BE2C (cell line): ENCODE measurements at regions not wholly inside any gene's neighbourhood (a gene's known extent, or its start where the extent isn't known, plus 50 kb on each side); places are given as distances from the start of the nearest gene placed in this dataset.

ENCODE experiments used
- DNase-seq: peaks from one replicate; pipeline ENCODE4 v3.0.0-alpha.2; 2020
- H3K27me3 ChIP-seq: fragments of 250-450 bp; sonication (Bioruptor Pico); 2 replicates; pipeline ENCODE4 v1.5.1; 2020; ENCODE audit warnings: mild to moderate bottlenecking
- H3K36me3 ChIP-seq: fragments of 250-450 bp; sonication (Bioruptor Pico); 2 replicates; pipeline ENCODE4 v1.5.1; 2020; ENCODE audit warnings: mild to moderate bottlenecking
- H3K4me1 ChIP-seq: fragments of 250-450 bp; sonication (Bioruptor Pico); 2 replicates; pipeline ENCODE4 v1.5.1; 2020
- H3K4me3 ChIP-seq: 2 replicates; pipeline ENCODE4 v1.5.1; 2011; ENCODE audit warnings: low read depth, low read length
- H3K9me3 ChIP-seq: fragments of 250-450 bp; sonication (Bioruptor Pico); 2 replicates; pipeline ENCODE4 v1.5.1; 2020
- CTCF ChIP-seq: IDR thresholded peaks from 2 replicates; pipeline ENCODE4 v1.5.1; 2012; ENCODE audit warnings: mild to moderate bottlenecking, low read depth, low read length

GRCh38 chr12:60075091-60075490, 479.3 kb downstream of the SLC16A7 start:
- Histone ChIP-seq H3K4me1 (no peaks in the 10 kb centered on the region), H3K4me3 (no peak overlapping the region), H3K27me3 (no peaks in the 10 kb centered on the region), H3K9me3 (no peaks in the 10 kb centered on the region), H3K36me3 (no peaks in the 10 kb centered on the region)
- TF ChIP-seq CTCF = no peak
- no peak for DNase-seq

DNA sequence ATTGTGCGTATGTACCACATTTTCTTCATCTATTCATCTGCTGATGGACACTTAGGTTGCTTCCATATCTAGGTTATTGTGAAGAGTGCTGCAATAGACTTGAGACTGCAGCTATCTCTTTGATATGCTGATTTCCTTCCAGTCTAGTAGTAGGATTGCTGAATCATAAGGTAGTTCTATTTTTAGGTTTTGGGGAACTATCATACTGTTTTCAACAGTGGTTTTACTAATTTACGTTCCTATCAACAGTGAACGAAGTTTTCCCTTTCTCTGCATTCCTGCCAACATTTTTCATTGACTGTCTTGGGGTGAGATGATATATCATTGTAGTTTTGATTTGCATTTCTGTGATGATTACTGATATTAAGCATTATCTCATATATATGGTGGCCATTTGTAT, 482.2 kb downstream of the SLC16A7 start:
- Histone ChIP-seq H3K36me3 (no peaks in the 10 kb centered on the region), H3K9me3 (no peaks in the 10 kb centered on the region), H3K27me3 (no peaks in the 10 kb centered on the region), H3K4me1 (no peaks in the 10 kb centered on the region), H3K4me3 (no peak overlapping the region)
- TF ChIP-seq CTCF = no peak
- no peak for DNase-seq

- Histone ChIP-seq H3K36me3 (no peaks in the 10 kb centered on the region), H3K27me3 (no peaks in the 10 kb centered on the region), H3K4me3 (no peak overlapping the region), H3K9me3 (no peaks in the 10 kb centered on the region), H3K4me1 (no peaks in the 10 kb centered on the region)
- TF ChIP-seq CTCF = no peak
- DNase-seq = no peak
These were observed 497.6 kb downstream of the SLC16A7 start for GRCh38 chr12:60093428-60093827.

DNA sequence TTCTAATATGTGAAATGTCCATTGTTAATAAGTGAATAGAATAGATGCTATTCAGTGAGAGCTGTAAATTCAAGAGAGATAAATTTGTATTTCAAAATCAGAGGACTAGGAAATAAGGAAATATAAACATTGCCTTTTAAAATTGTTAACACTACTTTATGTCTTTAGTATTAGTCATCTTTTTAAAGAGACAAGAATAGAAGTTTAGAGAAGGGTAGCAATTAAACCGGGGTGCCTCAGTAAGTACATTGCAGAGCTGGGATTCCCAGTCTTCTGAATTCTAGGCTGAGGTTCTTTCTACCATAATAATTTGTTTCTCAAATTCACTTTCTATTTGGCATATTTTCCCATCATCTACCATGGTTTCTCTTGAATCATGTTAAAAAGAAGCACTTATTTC, 498.6 kb downstream of the SLC16A7 start:
- DNase-seq = no peak
- H3K4me3 ChIP-seq = no peak overlapping the region
- H3K9me3 ChIP-seq = no peaks in the 10 kb centered on the region
- H3K36me3 ChIP-seq = no peaks in the 10 kb centered on the region
- no peak for TF ChIP-seq CTCF
- H3K27me3 ChIP-seq = no peaks in the 10 kb centered on the region
- no peaks in the 10 kb centered on the region for H3K4me1 ChIP-seq

GRCh38 chr12:60096727-60097126, 500.9 kb downstream of the SLC16A7 start:
- DNase-seq = no peak
- Histone ChIP-seq H3K36me3 (no peaks in the 10 kb centered on the region), H3K27me3 (no peaks in the 10 kb centered on the region), H3K4me3 (no peak overlapping the region), H3K9me3 (no peaks in the 10 kb centered on the region), H3K4me1 (no peaks in the 10 kb centered on the region)
- TF ChIP-seq CTCF = no peak

GRCh38 chr12:60100160-60100559, 504.3 kb downstream of the SLC16A7 start:
- no peaks in the 10 kb centered on the region for H3K27me3 ChIP-seq

More at GRCh38 chr12:60100160-60100559, 504.3 kb downstream of the SLC16A7 start:
- TF ChIP-seq CTCF = no peak
- Histone ChIP-seq H3K4me1 (no peaks in the 10 kb centered on the region), H3K36me3 (no peaks in the 10 kb centered on the region), H3K4me3 (no peak overlapping the region), H3K9me3 (no peaks in the 10 kb centered on the region)
- no peak for DNase-seq
